ENCODE measurements at regions not wholly inside any gene's neighbourhood (a gene's known extent, or its start where the extent isn't known, plus 50 kb on each side); places are given as distances from the start of the nearest gene placed in this dataset.

DNA sequence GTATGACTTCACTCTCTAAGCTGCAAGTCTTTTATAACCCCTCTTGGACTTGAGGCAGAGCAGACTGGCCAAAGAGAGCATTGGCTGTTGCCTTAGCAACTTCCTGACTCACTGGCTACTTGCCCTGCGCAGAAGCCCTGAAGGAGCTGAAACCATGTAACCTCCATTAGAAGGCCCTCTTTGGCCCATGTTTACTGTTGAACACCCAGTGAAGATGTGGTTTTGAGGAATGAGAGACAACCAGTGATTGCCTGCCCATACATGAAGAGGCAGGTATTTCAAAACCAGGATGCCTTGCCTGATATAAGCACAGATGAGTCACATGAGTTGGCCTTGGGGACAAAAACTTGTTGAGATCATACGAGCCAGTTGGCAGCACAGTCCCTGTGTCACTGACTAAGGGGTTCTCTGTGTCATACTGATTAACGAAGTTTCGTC lies 182.5 kb downstream of the EDN1 start:
- TF ChIP-seq, protein P1, sequence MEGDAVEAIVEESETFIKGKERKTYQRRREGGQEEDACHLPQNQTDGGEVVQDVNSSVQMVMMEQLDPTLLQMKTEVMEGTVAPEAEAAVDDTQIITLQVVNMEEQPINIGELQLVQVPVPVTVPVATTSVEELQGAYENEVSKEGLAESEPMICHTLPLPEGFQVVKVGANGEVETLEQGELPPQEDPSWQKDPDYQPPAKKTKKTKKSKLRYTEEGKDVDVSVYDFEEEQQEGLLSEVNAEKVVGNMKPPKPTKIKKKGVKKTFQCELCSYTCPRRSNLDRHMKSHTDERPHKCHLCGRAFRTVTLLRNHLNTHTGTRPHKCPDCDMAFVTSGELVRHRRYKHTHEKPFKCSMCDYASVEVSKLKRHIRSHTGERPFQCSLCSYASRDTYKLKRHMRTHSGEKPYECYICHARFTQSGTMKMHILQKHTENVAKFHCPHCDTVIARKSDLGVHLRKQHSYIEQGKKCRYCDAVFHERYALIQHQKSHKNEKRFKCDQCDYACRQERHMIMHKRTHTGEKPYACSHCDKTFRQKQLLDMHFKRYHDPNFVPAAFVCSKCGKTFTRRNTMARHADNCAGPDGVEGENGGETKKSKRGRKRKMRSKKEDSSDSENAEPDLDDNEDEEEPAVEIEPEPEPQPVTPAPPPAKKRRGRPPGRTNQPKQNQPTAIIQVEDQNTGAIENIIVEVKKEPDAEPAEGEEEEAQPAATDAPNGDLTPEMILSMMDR (IDR thresholded peaks at IDR 0.05; ENCODE audit: insufficient read depth, low read length, poor library complexity, severe bottlenecking), result no peak
- TF ChIP-seq EZH2phosphoT487 (conservative IDR thresholded peaks at IDR 0.05; ENCODE audit: low read length), result no peak
